ENCODE measurements at regions not wholly inside any gene's neighbourhood (a gene's known extent, or its start where the extent isn't known, plus 50 kb on each side); places are given as distances from the start of the nearest gene placed in this dataset.

DNA sequence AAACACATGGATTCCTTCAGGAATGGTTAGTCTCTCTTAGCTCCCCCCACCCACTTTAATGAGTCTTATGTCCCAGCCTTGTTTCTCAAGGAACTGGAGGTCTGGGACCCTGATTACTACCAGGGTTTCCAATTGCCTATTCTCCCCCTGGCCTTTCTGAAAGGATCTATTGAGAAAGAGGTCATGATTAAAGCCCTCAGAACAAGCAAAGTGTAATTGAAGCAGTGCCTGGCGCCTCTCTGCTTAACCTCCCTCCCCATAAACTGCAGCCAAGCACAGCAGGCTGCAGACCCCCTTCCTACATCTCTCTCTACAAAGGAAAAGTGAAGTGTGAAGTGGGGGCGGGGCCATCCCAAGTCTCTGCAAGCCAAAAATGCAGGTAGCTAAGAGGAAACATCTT is 159.7 kb upstream of the CDH11 start:
- H3K4me3 Mint-ChIP-seq, result no peak overlapping the region
- H3K9me3 Mint-ChIP-seq, result peaks cover 18 to 26% of the 10 kb centered on the region in 2 donors
- no peak overlapping the region for H3K27ac Mint-ChIP-seq
- no peaks in the 10 kb centered on the region for H3K36me3 Mint-ChIP-seq (ENCODE audit: insufficient read depth)
- no peak for DNase-seq
- H3K4me1 Mint-ChIP-seq (ENCODE audit: low read depth in 2 of 2), result no peaks in the 10 kb centered on the region
- no peak for ATAC-seq (replicated peaks)
- H3K27me3 Mint-ChIP-seq, result no peaks in the 10 kb centered on the region

DNA sequence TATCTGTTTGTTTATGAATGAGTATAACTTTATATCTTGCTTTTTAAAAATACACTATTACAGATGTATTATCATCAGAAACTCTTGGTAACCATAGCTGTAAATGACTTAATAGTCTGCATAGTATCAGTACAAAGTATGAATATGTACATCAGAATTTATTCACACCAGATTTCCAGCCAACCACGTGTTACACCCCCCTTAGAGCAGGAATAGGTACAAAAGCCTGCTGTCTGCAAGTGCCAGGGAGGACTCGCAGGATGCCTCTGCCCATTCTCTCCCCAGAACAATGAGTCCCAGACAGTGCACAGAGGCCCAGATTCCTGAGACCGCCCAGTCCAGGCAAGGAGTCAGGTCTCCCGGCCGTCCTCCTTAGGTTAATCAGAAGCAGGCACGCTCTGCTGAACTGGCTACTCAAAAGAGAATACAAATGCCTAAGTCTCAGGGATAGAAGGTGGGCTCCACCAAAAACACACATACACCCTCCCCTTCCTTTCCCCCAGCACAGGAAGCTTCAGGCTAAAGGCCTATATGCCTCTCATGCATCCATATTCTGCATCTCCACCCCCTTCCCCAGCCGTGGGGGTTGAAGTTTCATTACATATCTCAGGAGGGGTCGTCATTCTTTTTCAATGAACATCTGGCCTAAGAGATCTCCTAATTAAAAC is 159.1 kb upstream of the CDH11 start:
- no peak for ATAC-seq (replicated peaks)
- Mint-ChIP-seq H3K4me3 (no peak overlapping the region), H3K4me1 (ENCODE audit: low read depth in 2 of 2) (no peaks in the 10 kb centered on the region), H3K27me3 (no peaks in the 10 kb centered on the region), H3K36me3 (ENCODE audit: insufficient read depth) (no peaks in the 10 kb centered on the region), H3K27ac (no peak overlapping the region), H3K9me3 (peaks cover 18 to 26% of the 10 kb centered on the region in 2 donors)
- DNase-seq, result no peak

DNA sequence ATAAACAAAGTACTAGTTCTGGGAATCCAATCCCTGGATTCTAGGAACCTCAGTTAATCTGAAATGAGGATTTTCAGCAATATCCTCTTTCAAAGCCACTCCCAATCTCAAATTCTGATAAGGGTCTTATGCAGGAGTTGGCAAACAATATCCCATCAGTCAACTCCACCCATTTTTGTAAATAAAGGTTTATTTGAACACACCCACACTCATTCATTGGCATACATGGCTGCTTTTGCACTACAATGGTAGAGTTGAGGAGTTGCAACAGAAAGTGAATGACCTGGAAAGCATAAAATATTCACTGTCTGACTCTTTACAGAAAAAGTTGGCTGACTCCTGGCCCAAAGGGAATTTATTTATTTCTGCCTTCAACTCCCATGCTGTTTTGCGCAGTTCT is 157.7 kb upstream of the CDH11 start:
- Mint-ChIP-seq H3K4me1 (ENCODE audit: low read depth in 2 of 2) (no peaks in the 10 kb centered on the region), H3K4me3 (no peak overlapping the region), H3K9me3 (peaks cover 18 to 26% of the 10 kb centered on the region in 2 donors), H3K36me3 (ENCODE audit: insufficient read depth) (peaks cover 2% of the 10 kb centered on the region), H3K27me3 (no peaks in the 10 kb centered on the region), H3K27ac (no peak overlapping the region)
- DNase-seq (no peak), ATAC-seq (replicated peaks) (no peak)

DNA sequence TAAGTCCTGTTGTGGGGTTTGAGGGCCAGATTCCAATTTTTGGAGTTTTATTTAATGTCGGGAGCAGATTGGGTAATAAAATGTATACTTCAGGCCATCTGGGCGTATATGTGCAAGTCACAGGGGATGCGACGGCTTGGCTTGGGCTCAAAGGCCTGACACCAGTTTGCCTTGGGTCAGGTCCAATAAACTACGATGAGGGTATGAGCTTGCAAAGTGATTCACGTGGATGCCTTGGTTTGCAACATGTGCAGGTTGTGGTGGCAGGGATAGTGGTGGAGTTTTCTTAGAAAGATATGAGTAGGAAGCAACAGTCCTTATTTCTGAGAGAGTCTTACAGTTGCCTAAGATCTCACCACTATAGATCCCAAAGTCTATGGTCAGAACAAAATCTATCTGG is 157.0 kb upstream of the CDH11 start:
- ATAC-seq (replicated peaks) (no peak), DNase-seq (no peak)
- no peaks in the 10 kb centered on the region for H3K27me3 Mint-ChIP-seq
- no peak overlapping the region for H3K4me3 Mint-ChIP-seq
- no peaks in the 10 kb centered on the region for H3K4me1 Mint-ChIP-seq (ENCODE audit: low read depth in 2 of 2)
- peaks cover 2% of the 10 kb centered on the region for H3K36me3 Mint-ChIP-seq (ENCODE audit: insufficient read depth)
- no peak overlapping the region for H3K27ac Mint-ChIP-seq
- peaks cover 17 to 26% of the 10 kb centered on the region in 2 donors for H3K9me3 Mint-ChIP-seq

DNA sequence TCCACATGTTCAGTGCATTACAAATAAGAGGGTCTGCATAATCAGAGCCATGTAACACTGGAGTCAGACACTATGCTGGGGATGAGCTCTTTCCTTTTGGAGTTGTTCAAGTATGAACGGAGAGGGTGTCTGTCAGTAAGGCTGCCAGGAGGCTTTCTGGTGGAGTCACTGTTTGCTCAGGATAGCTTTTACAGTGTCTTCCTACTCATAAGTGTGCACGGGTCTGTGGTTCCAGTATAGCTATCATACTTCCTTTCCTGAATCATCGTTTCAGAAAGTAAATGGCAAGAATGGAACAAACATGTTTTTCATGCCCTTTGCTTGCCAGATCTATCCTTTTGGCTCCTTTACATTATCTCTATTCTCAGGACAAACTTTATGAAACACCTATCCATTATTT is 152.7 kb upstream of the CDH11 start:
- DNase-seq (no peak), ATAC-seq (replicated peaks) (no peak)
- H3K27me3 Mint-ChIP-seq, result no peaks in the 10 kb centered on the region
- no peaks in the 10 kb centered on the region for H3K4me1 Mint-ChIP-seq (ENCODE audit: low read depth in 2 of 2)
- peaks cover 11 to 26% of the 10 kb centered on the region in 2 donors for H3K9me3 Mint-ChIP-seq
- no peak overlapping the region for H3K27ac Mint-ChIP-seq
- H3K36me3 Mint-ChIP-seq (ENCODE audit: insufficient read depth), result peaks cover 2% of the 10 kb centered on the region
- no peak overlapping the region for H3K4me3 Mint-ChIP-seq

DNA sequence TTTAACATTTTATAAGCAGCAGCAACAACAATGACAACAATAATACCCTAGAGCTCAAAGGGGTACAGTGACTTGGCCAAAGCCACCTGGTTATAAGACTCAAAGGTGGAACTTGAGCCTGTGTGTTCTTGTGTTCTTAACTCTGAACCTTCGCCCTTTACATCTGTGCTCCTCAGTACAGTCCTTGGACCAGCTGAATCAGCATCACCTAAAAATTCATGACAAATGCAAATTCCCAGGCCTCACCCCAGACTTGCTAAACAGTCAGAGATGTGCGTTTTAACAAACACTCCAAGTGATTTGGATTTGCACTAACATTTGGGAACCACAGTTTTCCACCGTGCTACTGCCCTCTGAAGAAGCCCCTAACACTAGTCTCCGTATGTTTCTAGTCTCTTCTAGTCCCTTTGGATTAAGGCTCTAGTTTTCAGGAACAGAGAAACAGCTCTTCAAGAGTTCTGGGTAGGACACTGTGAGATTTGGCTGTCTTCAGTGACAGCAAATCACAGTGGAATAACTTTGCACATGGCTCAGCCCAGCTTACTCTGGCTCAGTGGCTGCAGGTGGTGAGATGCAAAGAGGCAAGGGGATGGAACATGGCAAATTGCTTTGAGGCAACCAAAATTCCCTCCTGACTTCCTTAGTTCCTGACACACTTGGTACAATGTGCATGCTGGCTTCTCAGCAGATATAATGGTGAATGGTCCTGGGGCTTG is 151.0 kb upstream of the CDH11 start:
- DNase-seq (no peak), ATAC-seq (replicated peaks) (no peak)
- Mint-ChIP-seq H3K9me3 (peaks cover 9 to 21% of the 10 kb centered on the region in 2 donors), H3K27me3 (no peaks in the 10 kb centered on the region), H3K4me3 (no peak overlapping the region), H3K36me3 (ENCODE audit: insufficient read depth) (peaks cover 2% of the 10 kb centered on the region), H3K4me1 (ENCODE audit: low read depth in 2 of 2) (no peaks in the 10 kb centered on the region), H3K27ac (no peak overlapping the region)

DNA sequence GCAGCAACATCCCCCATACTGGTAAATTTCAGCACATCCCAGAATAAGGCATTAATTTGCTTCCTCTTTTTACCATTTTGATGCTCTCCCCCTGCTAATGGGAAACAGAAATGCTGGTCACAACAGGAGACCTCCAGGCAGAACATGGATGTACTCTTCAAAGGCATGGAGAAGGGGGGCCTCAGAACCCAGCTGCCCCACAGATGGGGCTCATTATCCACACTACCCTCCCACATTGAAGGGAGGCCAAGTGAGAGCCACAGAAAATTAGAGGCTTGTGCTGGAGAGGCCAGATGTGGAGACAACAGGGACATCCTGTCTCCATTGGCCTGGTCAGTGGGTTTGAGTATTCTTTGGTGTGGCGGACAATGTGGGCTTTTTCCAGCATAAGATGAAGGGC is 150.1 kb upstream of the CDH11 start:
- H3K27me3 Mint-ChIP-seq, result no peaks in the 10 kb centered on the region
- ATAC-seq (replicated peaks), result no peak

DNA sequence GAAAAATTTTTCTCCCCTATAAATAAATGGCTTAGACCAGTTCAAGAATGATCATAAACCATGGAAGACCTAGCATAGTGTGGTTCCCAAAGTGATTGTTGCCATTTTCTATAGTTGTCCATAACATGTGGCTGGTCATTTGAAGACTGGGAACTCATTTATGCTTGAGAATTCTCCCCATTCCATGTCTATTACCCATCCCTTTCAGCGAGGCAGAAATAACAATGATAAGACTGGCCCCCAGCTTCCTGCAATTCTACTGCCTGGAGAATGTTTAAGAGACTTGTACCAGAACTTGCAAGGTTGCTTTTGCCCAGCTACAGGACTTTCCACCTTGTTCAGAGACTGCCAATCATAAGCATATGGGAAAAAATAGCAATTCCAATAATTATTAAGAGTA is 146.5 kb upstream of the CDH11 start:
- no peaks in the 10 kb centered on the region for H3K27me3 Mint-ChIP-seq

More for the DNA sequence above, 150.1 kb upstream of the CDH11 start:
- no peak for DNase-seq
- Mint-ChIP-seq H3K27ac (no peak overlapping the region), H3K36me3 (ENCODE audit: insufficient read depth) (peaks cover 2% of the 10 kb centered on the region), H3K4me3 (no peak overlapping the region), H3K4me1 (ENCODE audit: low read depth in 2 of 2) (no peaks in the 10 kb centered on the region), H3K9me3 (peaks cover 5 to 12% of the 10 kb centered on the region in 2 donors)

DNA sequence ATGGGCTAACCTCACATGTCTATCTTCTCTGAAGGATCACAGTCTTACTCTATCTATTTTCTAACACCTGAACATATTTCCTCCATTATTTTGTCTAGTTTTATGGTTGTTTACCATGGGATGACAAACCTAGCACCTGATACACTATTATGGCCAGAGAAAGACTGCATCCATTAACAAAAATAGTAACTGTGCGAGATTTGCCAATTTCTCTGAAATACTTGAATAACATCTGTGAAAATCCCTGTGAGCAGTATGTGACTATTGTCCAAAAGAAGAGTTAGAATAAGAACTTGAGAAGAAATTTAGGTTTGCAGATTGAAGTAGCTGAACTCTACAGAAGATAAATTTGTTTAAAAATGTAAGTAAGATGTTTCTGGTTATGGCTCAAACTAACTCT is 142.0 kb upstream of the CDH11 start:
- no peaks in the 10 kb centered on the region for H3K36me3 Mint-ChIP-seq (ENCODE audit: insufficient read depth)
- no peak overlapping the region for H3K4me3 Mint-ChIP-seq
- DNase-seq (no peak), ATAC-seq (replicated peaks) (no peak)
- no peaks in the 10 kb centered on the region for H3K27me3 Mint-ChIP-seq
- H3K27ac Mint-ChIP-seq, result no peak overlapping the region
- peaks cover 5 to 16% of the 10 kb centered on the region in 2 donors for H3K9me3 Mint-ChIP-seq
- H3K4me1 Mint-ChIP-seq (ENCODE audit: low read depth in 2 of 2), result no peaks in the 10 kb centered on the region

More for the DNA sequence above, 146.5 kb upstream of the CDH11 start:
- Mint-ChIP-seq H3K4me1 (ENCODE audit: low read depth in 2 of 2) (no peaks in the 10 kb centered on the region), H3K36me3 (ENCODE audit: insufficient read depth) (no peaks in the 10 kb centered on the region), H3K4me3 (no peak overlapping the region), H3K27ac (no peak overlapping the region), H3K9me3 (peaks cover 3 to 19% of the 10 kb centered on the region in 2 donors)
- no peak for DNase-seq
- ATAC-seq (replicated peaks), result no peak

DNA sequence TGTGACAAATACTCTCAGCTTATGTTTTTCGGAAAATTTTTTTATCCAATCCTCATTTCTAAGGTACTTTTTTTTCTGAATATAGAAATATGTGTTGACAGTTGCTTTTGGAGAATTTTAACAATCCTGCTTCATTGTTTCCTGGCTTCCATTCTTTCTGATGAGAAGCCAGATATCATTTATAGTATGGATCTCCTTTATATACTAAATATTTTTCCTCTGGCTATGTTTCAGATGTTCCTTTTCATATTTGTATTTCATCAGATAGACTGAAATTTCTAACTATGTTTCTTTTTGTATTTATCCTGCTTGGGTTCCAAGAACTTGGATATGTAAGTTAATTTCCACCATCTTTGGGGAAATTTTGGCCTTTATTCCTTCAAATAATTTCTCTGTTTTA is 138.9 kb upstream of the CDH11 start:
- Mint-ChIP-seq H3K36me3 (ENCODE audit: insufficient read depth) (no peaks in the 10 kb centered on the region), H3K9me3 (peaks cover 11 to 15% of the 10 kb centered on the region in 2 donors), H3K27ac (no peak overlapping the region), H3K4me1 (ENCODE audit: low read depth in 2 of 2) (no peaks in the 10 kb centered on the region), H3K27me3 (no peaks in the 10 kb centered on the region), H3K4me3 (no peak overlapping the region)
- DNase-seq (no peak), ATAC-seq (replicated peaks) (no peak)

DNA sequence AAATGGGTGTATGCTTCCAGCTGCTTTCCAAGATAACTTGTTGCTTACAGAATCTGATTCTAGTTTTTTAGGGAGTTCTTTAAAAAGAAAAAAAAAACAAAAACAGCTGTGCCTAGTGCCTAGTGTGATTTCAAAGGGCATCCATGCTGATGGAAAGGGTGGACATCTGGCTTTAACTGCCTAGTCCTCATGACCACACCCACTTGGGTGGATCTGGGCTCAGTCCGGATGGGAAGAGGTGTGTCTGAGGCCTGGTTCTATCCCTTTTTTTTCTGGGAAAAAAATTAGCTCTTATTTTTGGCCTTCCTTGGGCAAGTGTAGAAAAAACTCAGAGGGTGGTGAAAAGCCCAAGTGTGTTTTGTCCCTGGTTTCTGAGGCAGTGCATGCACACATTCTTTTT is 132.3 kb upstream of the CDH11 start:
- Mint-ChIP-seq H3K4me1 (ENCODE audit: low read depth in 2 of 2) (no peaks in the 10 kb centered on the region), H3K27me3 (no peaks in the 10 kb centered on the region), H3K27ac (no peak overlapping the region), H3K4me3 (no peak overlapping the region), H3K9me3 (peaks cover 13 to 18% of the 10 kb centered on the region in 2 donors), H3K36me3 (ENCODE audit: insufficient read depth) (no peaks in the 10 kb centered on the region)
- no peak for ATAC-seq (replicated peaks)
- DNase-seq, result no peak

DNA sequence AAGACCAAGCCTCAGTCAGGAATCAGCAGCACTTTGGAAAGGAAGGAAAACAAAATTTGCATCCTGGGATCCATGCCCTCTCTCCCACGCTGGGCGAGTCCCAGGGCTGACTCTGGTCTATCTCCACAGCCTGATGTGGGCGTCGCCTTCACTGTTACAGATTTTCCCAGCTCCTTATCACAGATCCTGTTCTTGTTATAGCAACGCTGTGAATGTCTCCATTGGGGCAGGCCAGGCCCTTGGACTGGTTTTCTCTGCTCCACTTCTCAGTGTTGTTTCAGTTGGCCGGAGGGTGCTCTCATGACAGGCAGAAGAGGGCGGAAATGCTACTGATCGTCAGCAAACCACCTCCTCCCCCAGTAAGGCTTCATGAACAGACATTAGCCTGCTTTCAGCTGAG is 127.9 kb upstream of the CDH11 start:
- ATAC-seq (replicated peaks) (no peak), DNase-seq (no peak)
- H3K4me3 Mint-ChIP-seq, result no peak overlapping the region
- H3K27me3 Mint-ChIP-seq, result no peaks in the 10 kb centered on the region
- H3K9me3 Mint-ChIP-seq, result peaks cover 11 to 14% of the 10 kb centered on the region in 2 donors
- H3K27ac Mint-ChIP-seq, result no peak overlapping the region
- H3K4me1 Mint-ChIP-seq (ENCODE audit: low read depth in 2 of 2), result no peaks in the 10 kb centered on the region
- no peaks in the 10 kb centered on the region for H3K36me3 Mint-ChIP-seq (ENCODE audit: insufficient read depth)

DNA sequence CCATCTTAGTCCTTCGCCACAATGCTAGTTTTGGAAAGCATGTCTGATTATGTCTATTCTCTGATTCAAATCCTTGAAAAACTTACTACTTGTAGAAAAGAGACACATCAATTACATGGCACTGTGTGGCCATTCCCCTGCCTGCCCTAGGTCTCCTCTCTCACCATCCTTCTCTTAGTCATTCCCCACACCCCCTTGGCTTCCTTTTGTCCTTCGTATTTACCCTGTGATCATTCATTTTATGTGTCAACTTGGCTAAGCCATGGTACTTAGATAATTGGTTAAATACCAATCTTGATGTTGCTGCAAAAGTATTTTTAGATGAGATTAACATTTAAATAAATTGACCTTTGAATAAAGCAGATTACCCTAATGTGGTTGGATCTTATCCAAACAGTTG is 122.9 kb upstream of the CDH11 start:
- DNase-seq (no peak), ATAC-seq (replicated peaks) (no peak)
- Mint-ChIP-seq H3K27ac (no peak overlapping the region), H3K4me3 (no peak overlapping the region), H3K36me3 (ENCODE audit: insufficient read depth) (no peaks in the 10 kb centered on the region), H3K9me3 (peaks cover 11 to 17% of the 10 kb centered on the region in 2 donors), H3K27me3 (no peaks in the 10 kb centered on the region), H3K4me1 (ENCODE audit: low read depth in 2 of 2) (no peaks in the 10 kb centered on the region)
